PC-9 (cell line): ENCODE measurements at regions not wholly inside any gene's neighbourhood (a gene's known extent, or its start where the extent isn't known, plus 50 kb on each side); places are given as distances from the start of the nearest gene placed in this dataset.

Experiments used
- BruUV-seq: library from RNA; stranded (reverse); fragments of 400-500 nt; replicated peaks from 2 replicates; lab custom pipeline; 2021; lab: Mats Ljungman, UMichigan
- CTCF ChIA-PET: fragments of 300-600 bp; sonication (Branson Sonifier 250); formaldehyde crosslinking; loops from one replicate; lab custom pipeline; 2022; ENCODE audit warnings: antibody characterized with exemption; lab: Charles Lee
- POLR2A ChIA-PET: fragments of 300-600 bp; sonication (Branson Sonifier 250); formaldehyde crosslinking; loops from one replicate; lab custom pipeline; 2022; ENCODE audit warnings: antibody characterized with exemption; ENCODE audit not compliant: unreplicated experiment; lab: Charles Lee
- DNase-seq, 2 experiments: peaks; one replicate each; pipeline versions ENCODE4 v3.0.0 to v3.0.0-alpha.2; 2015 to 2022; ENCODE audit warnings: mixed read lengths in 1 of 2
- H2AFZ ChIP-seq: fragments of 200-600 bp; sonication (generic); 2 replicates; pipeline ENCODE4 v1.8.1; 2017; ENCODE audit warnings: antibody characterized with exemption
- H3F3A ChIP-seq: fragments of 200-600 bp; sonication (generic); 2 replicates; pipeline ENCODE4 v1.8.1; 2017; ENCODE audit warnings: antibody characterized with exemption, mild to moderate bottlenecking, low read depth; ENCODE audit not compliant: insufficient read depth
- H3K27ac ChIP-seq: fragments of 200-600 bp; sonication (generic); 2 replicates; pipeline ENCODE4 v1.6.1; 2016; ENCODE audit warnings: mixed run types
- H3K27me3 ChIP-seq: fragments of 200-600 bp; sonication (generic); 2 replicates; pipeline ENCODE4 v1.6.1; 2016; ENCODE audit warnings: low read depth, mixed run types; ENCODE audit not compliant: insufficient read depth
- H3K36me3 ChIP-seq: fragments of 200-600 bp; sonication (generic); 2 replicates; pipeline ENCODE4 v1.6.1; 2016; ENCODE audit warnings: low read depth, mixed run types
- H3K4me1 ChIP-seq: fragments of 200-600 bp; sonication (generic); replicated peaks from 2 replicates; pipeline ENCODE4 v1.6.1; 2016; ENCODE audit warnings: mixed run types; ENCODE audit not compliant: insufficient read depth
- H3K4me2 ChIP-seq: fragments of 200-600 bp; sonication (generic); 2 replicates; pipeline ENCODE4 v1.6.1; 2017; ENCODE audit warnings: mixed run types
- H3K4me3 ChIP-seq: fragments of 200-600 bp; sonication (generic); 2 replicates; pipeline ENCODE4 v1.6.1; 2016; ENCODE audit warnings: mixed run types
- H3K79me2 ChIP-seq: fragments of 200-600 bp; sonication (generic); 2 replicates; pipeline ENCODE4 v1.6.1; 2017; ENCODE audit warnings: low read depth, mixed run types
- H3K9me2 ChIP-seq: fragments of 200-600 bp; sonication (generic); 2 replicates; pipeline ENCODE4 v1.8.1; 2017; ENCODE audit warnings: mild to moderate bottlenecking; ENCODE audit not compliant: insufficient read depth
- H3K9me3 ChIP-seq: fragments of 200-600 bp; sonication (generic); 2 replicates; pipeline ENCODE4 v1.8.1; 2016; ENCODE audit warnings: low read depth; ENCODE audit not compliant: insufficient read depth
- H4K20me1 ChIP-seq: fragments of 200-600 bp; sonication (generic); 2 replicates; pipeline ENCODE4 v1.8.1; 2017; ENCODE audit not compliant: insufficient read depth
- EZH2 ChIP-seq: fragments of 200-600 bp; sonication (generic); IDR thresholded peaks from 2 replicates; pipeline ENCODE4 v1.8.0; 2017; ENCODE audit warnings: antibody characterized with exemption, low read depth
- intact Hi-C: fragments of 100-400 bp; cut with micrococcal nuclease; formaldehyde crosslinking; loops from one replicate; pipeline ENCODE4 v1.10.0; 2022; ENCODE audit not compliant: unreplicated experiment
- TF ChIP-seq, protein P1 (sequence below): fragments of 200-600 bp; sonication (generic); conservative IDR thresholded peaks from 2 replicates; pipeline ENCODE4 v1.6.1; 2017; ENCODE audit warnings: mixed run types, antibody characterized with exemption, mild to moderate bottlenecking, moderate library complexity

GRCh38 chr4:122091397-122091796 is 60.7 kb upstream of the BLTP1 start:
- no peak for DNase-seq
- CTCF ChIA-PET: no interaction called here

GRCh38 chr4:122090989-122091388 is 61.1 kb upstream of the BLTP1 start:
- CTCF ChIA-PET: no interaction called here
- no peak overlapping the region for H3K4me3 ChIP-seq
- no peaks in the 10 kb centered on the region for H4K20me1 ChIP-seq
- DNase-seq: no peak
- H3K4me1 ChIP-seq: no peaks in the 10 kb centered on the region
- H3K27me3 ChIP-seq: no peaks in the 10 kb centered on the region
- intact Hi-C loops: no loop called here
- no peaks in the 10 kb centered on the region for H3F3A ChIP-seq
- no peaks in the 10 kb centered on the region for H3K36me3 ChIP-seq
- TF ChIP-seq EZH2: no peak
- TF ChIP-seq, protein P1, sequence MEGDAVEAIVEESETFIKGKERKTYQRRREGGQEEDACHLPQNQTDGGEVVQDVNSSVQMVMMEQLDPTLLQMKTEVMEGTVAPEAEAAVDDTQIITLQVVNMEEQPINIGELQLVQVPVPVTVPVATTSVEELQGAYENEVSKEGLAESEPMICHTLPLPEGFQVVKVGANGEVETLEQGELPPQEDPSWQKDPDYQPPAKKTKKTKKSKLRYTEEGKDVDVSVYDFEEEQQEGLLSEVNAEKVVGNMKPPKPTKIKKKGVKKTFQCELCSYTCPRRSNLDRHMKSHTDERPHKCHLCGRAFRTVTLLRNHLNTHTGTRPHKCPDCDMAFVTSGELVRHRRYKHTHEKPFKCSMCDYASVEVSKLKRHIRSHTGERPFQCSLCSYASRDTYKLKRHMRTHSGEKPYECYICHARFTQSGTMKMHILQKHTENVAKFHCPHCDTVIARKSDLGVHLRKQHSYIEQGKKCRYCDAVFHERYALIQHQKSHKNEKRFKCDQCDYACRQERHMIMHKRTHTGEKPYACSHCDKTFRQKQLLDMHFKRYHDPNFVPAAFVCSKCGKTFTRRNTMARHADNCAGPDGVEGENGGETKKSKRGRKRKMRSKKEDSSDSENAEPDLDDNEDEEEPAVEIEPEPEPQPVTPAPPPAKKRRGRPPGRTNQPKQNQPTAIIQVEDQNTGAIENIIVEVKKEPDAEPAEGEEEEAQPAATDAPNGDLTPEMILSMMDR: no peak
- POLR2A ChIA-PET: no interaction called here
- no peaks in the 10 kb centered on the region for H3K79me2 ChIP-seq
- peaks cover 5% of the 10 kb centered on the region; the same call in 1 of the 2 replicates for H3K9me2 ChIP-seq
- no TSS peak for BruUV-seq
- no peak overlapping the region for H3K27ac ChIP-seq
- H2AFZ ChIP-seq: no peak overlapping the region
- H3K9me3 ChIP-seq: no peaks in the 10 kb centered on the region
- H3K4me2 ChIP-seq: no peak overlapping the region

More at GRCh38 chr4:122091397-122091796, 60.7 kb upstream of the BLTP1 start:
- Histone ChIP-seq H3K4me3 (no peak overlapping the region), H4K20me1 (no peaks in the 10 kb centered on the region), H3F3A (no peaks in the 10 kb centered on the region), H3K27ac (no peak overlapping the region), H3K9me3 (no peaks in the 10 kb centered on the region), H2AFZ (no peak overlapping the region), H3K4me1 (no peaks in the 10 kb centered on the region), H3K27me3 (no peaks in the 10 kb centered on the region), H3K36me3 (no peaks in the 10 kb centered on the region), H3K79me2 (no peaks in the 10 kb centered on the region), H3K9me2 (peaks cover 5% of the 10 kb centered on the region; the same call in 1 of the 2 replicates), H3K4me2 (no peak overlapping the region)
- TF ChIP-seq EZH2: no peak
- TF ChIP-seq, protein P1: no peak
- POLR2A ChIA-PET: interaction anchor here (0.6 kb wide), 1 partner anchor 10 kb away, joined by 6 read pairs; no protein-coding TSS in a partner anchor
- BruUV-seq: no TSS peak
- intact Hi-C loops: no loop called here

- intact Hi-C loops: no loop called here
- CTCF ChIA-PET: no interaction called here
- H3K27ac ChIP-seq: no peak overlapping the region
Observed at GRCh38 chr4:122086338-122087065, 65.6 kb upstream of the BLTP1 start.

More at GRCh38 chr4:122086338-122087065, 65.6 kb upstream of the BLTP1 start:
- H3K9me3 ChIP-seq: no peaks in the 10 kb centered on the region
- no peaks in the 10 kb centered on the region for H3K27me3 ChIP-seq
- H2AFZ ChIP-seq: no peak overlapping the region
- H3K4me3 ChIP-seq: no peak overlapping the region
- no TSS peak for BruUV-seq
- H3K4me1 ChIP-seq: no peaks in the 10 kb centered on the region
- no peaks in the 10 kb centered on the region for H3K79me2 ChIP-seq
- no peaks in the 10 kb centered on the region for H4K20me1 ChIP-seq
- TF ChIP-seq, protein P1: no peak
- no peak for TF ChIP-seq EZH2
- no peaks in the 10 kb centered on the region for H3K36me3 ChIP-seq
- no peaks in the 10 kb centered on the region for H3K9me2 ChIP-seq
- no peaks in the 10 kb centered on the region for H3F3A ChIP-seq
- H3K4me2 ChIP-seq: no peak overlapping the region
- POLR2A ChIA-PET: no interaction called here
- DNase-seq: no peak
